ENCODE measurements at regions not wholly inside any gene's neighbourhood (a gene's known extent, or its start where the extent isn't known, plus 50 kb on each side); places are given as distances from the start of the nearest gene placed in this dataset.

GRCh38 chr4:74653331-74654229 is 140.7 kb downstream of the BTC start:
- FAIRE-seq: no peak

- no peak for FAIRE-seq
Observed at GRCh38 chr4:74654230-74654681, 140.1 kb downstream of the BTC start.

- no peak for FAIRE-seq
Observed at GRCh38 chr4:74656596-74656995, 137.7 kb downstream of the BTC start.

GRCh38 chr4:74658116-74658515 is 136.2 kb downstream of the BTC start:
- FAIRE-seq: no peak

GRCh38 chr4:74659576-74660411 is 134.5 kb downstream of the BTC start:
- FAIRE-seq: no peak

GRCh38 chr4:74660866-74661265 is 133.5 kb downstream of the BTC start:
- FAIRE-seq: no peak

GRCh38 chr4:74661427-74662201 is 132.7 kb downstream of the BTC start:
- no peak for FAIRE-seq

- no peak for FAIRE-seq
Observed at GRCh38 chr4:74663631-74664030, 130.7 kb downstream of the BTC start.

GRCh38 chr4:74665346-74665745 is 129.0 kb downstream of the BTC start:
- no peak for FAIRE-seq

GRCh38 chr4:74665876-74666275 is 128.4 kb downstream of the BTC start:
- no peak for FAIRE-seq

GRCh38 chr4:74667438-74667837 is 126.9 kb downstream of the BTC start:
- FAIRE-seq: no peak

GRCh38 chr4:74667944-74668343 is 126.4 kb downstream of the BTC start:
- no peak for FAIRE-seq

GRCh38 chr4:74669702-74670101 is 124.6 kb downstream of the BTC start:
- FAIRE-seq: no peak

- no peak for FAIRE-seq
Observed at GRCh38 chr4:74670583-74670982, 123.7 kb downstream of the BTC start.

- no peak for FAIRE-seq
Observed at GRCh38 chr4:74671080-74671698, 123.1 kb downstream of the BTC start.

- no peak for FAIRE-seq
Observed at GRCh38 chr4:74674750-74675149, 119.6 kb downstream of the BTC start.

- peak; percentile 45 for FAIRE-seq
Observed at GRCh38 chr4:74675673-74676279, 118.5 kb downstream of the BTC start.

- no peak for FAIRE-seq
Observed at GRCh38 chr4:74682567-74683359, 111.6 kb downstream of the BTC start.

- FAIRE-seq: no peak
Observed at GRCh38 chr4:74692972-74693371, 101.4 kb downstream of the BTC start.
